HL-60 (cell line): ENCODE measurements at regions not wholly inside any gene's neighbourhood (a gene's known extent, or its start where the extent isn't known, plus 50 kb on each side); places are given as distances from the start of the nearest gene placed in this dataset.

Source experiments
- CTCF ChIP-seq: IDR thresholded peaks from one replicate; pipeline ENCODE4 v1.5.1; 2011; ENCODE audit warnings: low read length, control low read depth, inconsistent platforms; ENCODE audit not compliant: insufficient read depth
- GABPA ChIP-seq: IDR thresholded peaks from 2 replicates; pipeline ENCODE4 v1.6.1; 2012; ENCODE audit warnings: low read depth
- POLR2AphosphoS5 ChIP-seq: IDR thresholded peaks from 2 replicates; pipeline ENCODE4 v1.6.1; 2012; ENCODE audit warnings: low read depth
- REST ChIP-seq: IDR thresholded peaks from 2 replicates; pipeline ENCODE4 v1.6.1; 2012; ENCODE audit warnings: low read depth; ENCODE audit not compliant: insufficient replicate concordance
- SPI1 ChIP-seq: IDR thresholded peaks from 2 replicates; pipeline ENCODE4 v1.6.1; 2012; ENCODE audit warnings: low read depth, mild to moderate bottlenecking, borderline replicate concordance

GRCh38 chr3:16106050-16106449 lies 68.4 kb upstream of the GALNT15 start:
- TF ChIP-seq CTCF (no peak), POLR2AphosphoS5 (no peak), GABPA (no peak), SPI1 (no peak), REST (no peak)
